WERI-Rb-1 (cell line): ENCODE measurements at regions not wholly inside any gene's neighbourhood (a gene's known extent, or its start where the extent isn't known, plus 50 kb on each side); places are given as distances from the start of the nearest gene placed in this dataset.

ENCODE experiments used
- DNase-seq: peaks from one replicate; pipeline ENCODE4 v3.0.0-alpha.2; 2020
- H3K27ac ChIP-seq: fragments of 250-450 bp; sonication (Bioruptor Pico); 2 replicates; pipeline ENCODE4 v1.5.1; 2020; ENCODE audit warnings: mild to moderate bottlenecking, moderate library complexity
- H3K27me3 ChIP-seq: fragments of 250-450 bp; sonication (Bioruptor Pico); 2 replicates; pipeline ENCODE4 v1.5.1; 2021; ENCODE audit warnings: mild to moderate bottlenecking, low read depth, moderate library complexity; ENCODE audit not compliant: insufficient read depth, severe bottlenecking
- H3K36me3 ChIP-seq: fragments of 250-450 bp; sonication (Bioruptor Pico); 2 replicates; pipeline ENCODE4 v1.5.1; 2020; ENCODE audit warnings: mild to moderate bottlenecking, moderate library complexity
- H3K4me3 ChIP-seq: 2 replicates; pipeline ENCODE4 v1.5.1; 2011; ENCODE audit warnings: low read depth, mild to moderate bottlenecking, control low read depth, low read length
- H3K9me3 ChIP-seq: fragments of 250-450 bp; sonication (Bioruptor Pico); 2 replicates; pipeline ENCODE4 v1.5.1; 2021; ENCODE audit warnings: mild to moderate bottlenecking, moderate library complexity; ENCODE audit not compliant: severe bottlenecking
- CTCF ChIP-seq: IDR thresholded peaks from 2 replicates; pipeline ENCODE4 v1.5.1; 2011; ENCODE audit warnings: low read depth, mild to moderate bottlenecking, control low read depth, inconsistent platforms, low read length

GRCh38 chr5:179455320-179455719 is 95.0 kb upstream of the RUFY1 start:
- H3K27ac ChIP-seq, result no peak overlapping the region
- no peak for TF ChIP-seq CTCF
- H3K9me3 ChIP-seq, result no peaks in the 10 kb centered on the region
- H3K36me3 ChIP-seq, result no peaks in the 10 kb centered on the region
- DNase-seq, result no peak
- no peaks in the 10 kb centered on the region for H3K27me3 ChIP-seq
- H3K4me3 ChIP-seq, result no peak overlapping the region

- H3K4me3 ChIP-seq, result no peak overlapping the region
- H3K27ac ChIP-seq, result no peak overlapping the region
- no peaks in the 10 kb centered on the region for H3K36me3 ChIP-seq
- H3K9me3 ChIP-seq, result no peaks in the 10 kb centered on the region
- no peak for TF ChIP-seq CTCF
- no peak for DNase-seq
- H3K27me3 ChIP-seq, result no peaks in the 10 kb centered on the region
Measured at GRCh38 chr5:179454356-179454755, 96.0 kb upstream of the RUFY1 start.

- Histone ChIP-seq H3K9me3 (no peaks in the 10 kb centered on the region), H3K4me3 (no peak overlapping the region), H3K27ac (no peak overlapping the region), H3K36me3 (no peaks in the 10 kb centered on the region), H3K27me3 (no peaks in the 10 kb centered on the region)
- DNase-seq, result no peak
- TF ChIP-seq CTCF, result no peak
Measured at GRCh38 chr5:179453616-179454015, 96.7 kb upstream of the RUFY1 start.

GRCh38 chr5:179452356-179453230 is 97.8 kb upstream of the RUFY1 start:
- Histone ChIP-seq H3K27me3 (no peaks in the 10 kb centered on the region), H3K4me3 (no peak overlapping the region), H3K9me3 (no peaks in the 10 kb centered on the region), H3K36me3 (no peaks in the 10 kb centered on the region), H3K27ac (no peak overlapping the region)
- TF ChIP-seq CTCF, result no peak
- no peak for DNase-seq

- no peak for DNase-seq
- Histone ChIP-seq H3K36me3 (no peaks in the 10 kb centered on the region), H3K27me3 (no peaks in the 10 kb centered on the region), H3K4me3 (no peak overlapping the region), H3K27ac (no peak overlapping the region), H3K9me3 (no peaks in the 10 kb centered on the region)
- TF ChIP-seq CTCF, result no peak
Measured at GRCh38 chr5:179451828-179452196, 98.5 kb upstream of the RUFY1 start.
